Caco-2 (cell line): ENCODE measurements at regions not wholly inside any gene's neighbourhood (a gene's known extent, or its start where the extent isn't known, plus 50 kb on each side); places are given as distances from the start of the nearest gene placed in this dataset.

ENCODE experiments used
- BruUV-seq: library from RNA; stranded (reverse); fragments of 400-500 nt; replicated peaks from 2 replicates; lab custom pipeline; 2021; lab: Mats Ljungman, UMichigan
- CTCF ChIA-PET: fragments of 300-600 bp; sonication (Branson Sonifier 250); formaldehyde crosslinking; loops from one replicate; lab custom pipeline; 2022; ENCODE audit warnings: antibody characterized with exemption; lab: Charles Lee
- POLR2A ChIA-PET: fragments of 300-600 bp; sonication (Branson Sonifier 250); formaldehyde crosslinking; loops from one replicate; lab custom pipeline; 2022; ENCODE audit warnings: antibody characterized with exemption; lab: Charles Lee
- DNase-seq, 2 experiments: peaks; one replicate each; pipeline versions ENCODE4 v3.0.0 to v3.0.0-alpha.2; 2020 to 2022
- H3K27me3 ChIP-seq: replicated peaks from 2 replicates; pipeline ENCODE4 v1.6.0; 2011; ENCODE audit warnings: low read length; ENCODE audit not compliant: control insufficient read depth, insufficient read depth
- H3K36me3 ChIP-seq: 2 replicates; pipeline ENCODE4 v1.5.1; 2011; ENCODE audit warnings: low read length; ENCODE audit not compliant: control insufficient read depth, insufficient read depth
- H3K4me1 ChIP-seq: fragments of 250-450 bp; sonication (Bioruptor Pico); 2 replicates; pipeline ENCODE4 v1.5.1; 2020; ENCODE audit warnings: mild to moderate bottlenecking
- H3K4me3 ChIP-seq: 2 replicates; pipeline ENCODE4 v1.5.1; 2011; ENCODE audit warnings: low read depth, mild to moderate bottlenecking, control low read depth, low read length
- H3K9me3 ChIP-seq: fragments of 250-450 bp; sonication (Bioruptor Pico); 2 replicates; pipeline ENCODE4 v1.5.1; 2020; ENCODE audit warnings: mild to moderate bottlenecking, moderate library complexity
- H3K27ac Mint-ChIP-seq: one replicate; pipeline ENCODE4 v1.8.0; 2022; ENCODE audit warnings: mixed read lengths; ENCODE audit not compliant: unreplicated experiment
- H3K27me3 Mint-ChIP-seq: one replicate; pipeline ENCODE4 v1.8.0; 2022; ENCODE audit warnings: mixed read lengths; ENCODE audit not compliant: insufficient read depth, unreplicated experiment
- H3K36me3 Mint-ChIP-seq: one replicate; pipeline ENCODE4 v1.8.0; 2022; ENCODE audit warnings: mild to moderate bottlenecking, mixed read lengths; ENCODE audit not compliant: insufficient read depth, unreplicated experiment
- H3K4me1 Mint-ChIP-seq: one replicate; pipeline ENCODE4 v1.8.0; 2022; ENCODE audit warnings: low read depth, mixed read lengths; ENCODE audit not compliant: unreplicated experiment
- H3K4me3 Mint-ChIP-seq: one replicate; pipeline ENCODE4 v1.8.0; 2022; ENCODE audit warnings: mild to moderate bottlenecking, moderate library complexity, mixed read lengths; ENCODE audit not compliant: unreplicated experiment
- H3K9me3 Mint-ChIP-seq: one replicate; pipeline ENCODE4 v1.8.0; 2022; ENCODE audit warnings: mixed read lengths; ENCODE audit not compliant: unreplicated experiment
- CTCF ChIP-seq, 2 experiments: fragments of 200-600 bp in 1 of 2; IDR thresholded peaks; 1 replicate in 1 of 2; 2 replicates in 1 of 2; pipeline versions ENCODE4 v1.5.1 to v1.8.0; 2011 to 2022; ENCODE audit warnings: antibody characterized with exemption in 1 of 2, control low read depth in 1 of 2, inconsistent platforms in 1 of 2, low read depth in 1 of 2, low read length in 1 of 2, mild to moderate bottlenecking in 1 of 2, moderate library complexity in 1 of 2; ENCODE audit not compliant: insufficient read depth in 1 of 2, severe bottlenecking in 1 of 2, unreplicated experiment in 1 of 2
- intact Hi-C: fragments of 100-400 bp; cut with micrococcal nuclease; formaldehyde crosslinking; loops from one replicate; pipeline ENCODE4 v1.10.0; 2022; ENCODE audit not compliant: unreplicated experiment

- ChIA-PET POLR2A (no interaction called here), CTCF (no interaction called here)
- H3K36me3 Mint-ChIP-seq: no peaks in the 10 kb centered on the region
- no peak for TF ChIP-seq CTCF (IDR thresholded peaks at IDR 0.05; ENCODE audit: insufficient read depth in 1 of 2, low read depth in 1 of 2, low read length in 1 of 2, severe bottlenecking in 1 of 2, unreplicated experiment in 1 of 2)
- DNase-seq: no peak
- Histone ChIP-seq H3K36me3 (no peaks in the 10 kb centered on the region), H3K27me3 (no peaks in the 10 kb centered on the region), H3K9me3 (no peaks in the 10 kb centered on the region), H3K4me1 (no peaks in the 10 kb centered on the region), H3K4me3 (no peak overlapping the region)
- intact Hi-C loops: loop anchor here (1.0 to 10.0 kb wide), 7 partner anchors 83 to 565 kb away; no protein-coding TSS in a partner anchor
- H3K4me3 Mint-ChIP-seq: no peak overlapping the region
- no peaks in the 10 kb centered on the region for H3K4me1 Mint-ChIP-seq
- H3K27ac Mint-ChIP-seq: no peak overlapping the region
- BruUV-seq: no TSS peak
- H3K9me3 Mint-ChIP-seq: no peaks in the 10 kb centered on the region
- peaks cover 4% of the 10 kb centered on the region for H3K27me3 Mint-ChIP-seq
Observed at GRCh38 chr4:156677656-156678055, 293.9 kb downstream of the PDGFC start.

GRCh38 chr4:156677131-156677531, 294.5 kb downstream of the PDGFC start:
- Histone ChIP-seq H3K4me1 (no peaks in the 10 kb centered on the region), H3K27me3 (no peaks in the 10 kb centered on the region), H3K4me3 (no peak overlapping the region), H3K36me3 (no peaks in the 10 kb centered on the region), H3K9me3 (no peaks in the 10 kb centered on the region)
- Mint-ChIP-seq H3K4me1 (no peaks in the 10 kb centered on the region), H3K27ac (no peak overlapping the region), H3K36me3 (no peaks in the 10 kb centered on the region), H3K4me3 (no peak overlapping the region), H3K9me3 (no peaks in the 10 kb centered on the region), H3K27me3 (peaks cover 4% of the 10 kb centered on the region)
- TF ChIP-seq CTCF (IDR thresholded peaks at IDR 0.05; ENCODE audit: insufficient read depth in 1 of 2, low read depth in 1 of 2, low read length in 1 of 2, severe bottlenecking in 1 of 2, unreplicated experiment in 1 of 2): peak; percentile 25 to 43
- CTCF ChIA-PET: no interaction called here
- intact Hi-C loops: loop anchor here (1.0 to 10.0 kb wide), 7 partner anchors 82 to 565 kb away; no protein-coding TSS in a partner anchor
- no TSS peak for BruUV-seq
- POLR2A ChIA-PET: no interaction called here
- DNase-seq: peak in 1 of 2 experiments; percentile 33

GRCh38 chr4:156676116-156676851, 295.3 kb downstream of the PDGFC start:
- intact Hi-C loops: loop anchor here (5.0 to 10.0 kb wide), 3 partner anchors 81 to 564 kb away; no protein-coding TSS in a partner anchor
- peaks cover 4% of the 10 kb centered on the region for H3K27me3 Mint-ChIP-seq
- POLR2A ChIA-PET: no interaction called here
- no peaks in the 10 kb centered on the region for H3K36me3 Mint-ChIP-seq
- no peak overlapping the region for H3K27ac Mint-ChIP-seq
- CTCF ChIA-PET: no interaction called here
- H3K4me1 Mint-ChIP-seq: no peaks in the 10 kb centered on the region
- Histone ChIP-seq H3K27me3 (no peaks in the 10 kb centered on the region), H3K4me3 (no peak overlapping the region), H3K4me1 (no peaks in the 10 kb centered on the region), H3K9me3 (no peaks in the 10 kb centered on the region), H3K36me3 (no peaks in the 10 kb centered on the region)
- no peak for TF ChIP-seq CTCF (IDR thresholded peaks at IDR 0.05; ENCODE audit: insufficient read depth in 1 of 2, low read depth in 1 of 2, low read length in 1 of 2, severe bottlenecking in 1 of 2, unreplicated experiment in 1 of 2)
- no peak for DNase-seq
- BruUV-seq: no TSS peak
- H3K9me3 Mint-ChIP-seq: no peaks in the 10 kb centered on the region
- H3K4me3 Mint-ChIP-seq: no peak overlapping the region
